Tongue (tissue), 1 donor: ENCODE measurements at regions not wholly inside any gene's neighbourhood (a gene's known extent, or its start where the extent isn't known, plus 50 kb on each side); places are given as distances from the start of the nearest gene placed in this dataset.
A peak's percentile ranks its signal among the peaks of the same experiment; 100 is the strongest.
"Not testable (repeated sequence)": the region's sequence is repeated elsewhere in the genome, so short reads cannot be mapped to it uniquely, and the experiment has no call there.

ENCODE experiments used
- DNase-seq: peaks from one replicate; pipeline ENCODE4 v3.0.0-alpha.2; 2015

DNA sequence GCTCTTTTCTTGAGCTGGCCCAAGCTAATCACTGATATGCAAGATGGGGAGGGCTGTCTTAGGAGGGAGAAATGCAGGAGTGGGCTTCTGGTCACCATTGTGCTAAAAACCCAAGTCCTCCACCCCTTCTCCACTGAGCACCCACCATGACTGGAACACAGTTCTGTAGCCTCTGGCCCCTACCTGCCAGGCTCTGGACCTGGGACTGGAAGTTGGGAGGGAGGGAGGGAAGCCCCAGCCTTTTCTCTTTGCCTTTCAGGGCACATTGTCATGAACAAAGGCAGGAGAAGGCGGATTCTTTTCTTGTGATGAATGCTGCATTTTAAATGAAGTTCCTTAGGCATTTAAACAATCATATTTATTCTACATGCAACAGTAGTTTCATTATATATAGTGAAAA is 559.1 kb upstream of the TRPC7 start:
- no peak for DNase-seq

DNA sequence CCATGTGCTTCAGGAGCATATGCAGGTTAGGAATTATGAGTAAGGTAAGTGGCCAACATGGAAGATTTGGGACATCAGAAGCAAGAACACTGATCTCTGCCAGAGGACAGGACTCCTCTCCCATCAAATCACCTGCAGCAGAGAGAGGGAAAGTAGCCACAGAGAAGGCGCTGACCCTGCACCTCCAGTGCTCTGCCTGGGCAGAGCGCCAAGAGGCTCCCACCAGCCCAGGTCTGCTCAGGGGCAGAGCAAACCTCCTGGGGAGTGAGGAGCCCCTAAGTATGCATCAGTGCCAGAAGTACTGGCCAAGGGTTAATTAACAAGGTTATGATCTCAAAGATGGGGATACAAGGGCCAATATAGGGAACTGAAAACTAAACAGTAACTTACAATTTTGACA is 545.3 kb upstream of the TRPC7 start:
- no peak for DNase-seq

DNA sequence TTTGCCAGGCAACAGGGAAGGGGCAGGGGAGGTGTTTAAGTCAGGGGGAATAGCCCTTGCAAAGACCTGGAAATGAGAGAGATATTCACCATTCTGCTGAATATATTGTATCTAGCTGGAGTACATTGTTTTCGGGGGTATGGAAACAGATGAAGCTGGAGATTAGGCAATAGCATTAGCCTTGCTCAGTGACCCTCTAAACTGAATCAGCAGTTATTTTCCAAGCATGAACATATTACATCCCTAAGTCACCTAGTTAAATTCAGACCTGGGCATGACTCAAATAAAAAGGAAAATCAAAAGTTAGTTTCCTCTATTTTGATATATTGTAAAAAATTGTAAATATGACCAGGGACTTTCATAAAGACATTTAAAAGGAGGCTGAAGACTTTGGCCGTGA is 544.6 kb upstream of the TRPC7 start:
- no peak for DNase-seq

DNA sequence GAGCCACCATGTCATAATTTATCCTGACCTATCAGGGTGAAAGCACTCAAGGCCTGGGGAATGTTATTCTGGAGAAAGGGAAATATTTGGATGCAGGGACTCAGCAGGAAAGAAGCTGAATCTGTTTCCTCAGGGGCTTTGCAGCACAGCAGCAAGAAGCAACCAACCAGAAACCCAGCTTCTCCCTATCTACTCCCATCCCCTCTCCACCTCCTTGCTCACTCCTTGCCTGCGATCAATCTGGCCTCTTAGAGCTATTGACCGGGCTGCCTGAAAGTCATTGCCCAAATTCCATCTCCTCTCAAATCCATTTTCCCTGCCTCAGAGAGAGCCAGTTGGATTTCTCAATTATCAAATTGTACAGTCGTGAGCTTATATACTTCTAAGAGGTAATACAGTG is 542.0 kb upstream of the TRPC7 start:
- DNase-seq: no peak

DNA sequence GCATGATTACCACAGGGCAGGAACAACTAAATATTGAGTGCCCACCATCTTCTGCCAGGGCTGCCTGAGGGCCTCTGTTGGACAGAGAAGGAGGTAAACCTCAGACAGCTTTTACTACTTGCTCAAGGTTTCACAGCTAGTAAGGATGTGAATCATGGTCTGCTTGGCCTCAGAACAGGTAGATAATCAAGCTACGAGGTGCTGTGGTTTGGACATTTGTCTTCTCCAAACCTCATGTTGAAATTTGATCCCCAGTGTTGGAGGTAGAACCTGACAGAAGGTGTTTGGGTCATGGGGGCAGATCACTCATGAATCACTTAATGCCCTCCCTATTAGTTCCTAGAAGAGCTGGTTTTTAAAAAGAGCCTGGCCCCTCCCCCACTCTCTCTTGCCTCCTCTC is 541.2 kb upstream of the TRPC7 start:
- DNase-seq: no peak

DNA sequence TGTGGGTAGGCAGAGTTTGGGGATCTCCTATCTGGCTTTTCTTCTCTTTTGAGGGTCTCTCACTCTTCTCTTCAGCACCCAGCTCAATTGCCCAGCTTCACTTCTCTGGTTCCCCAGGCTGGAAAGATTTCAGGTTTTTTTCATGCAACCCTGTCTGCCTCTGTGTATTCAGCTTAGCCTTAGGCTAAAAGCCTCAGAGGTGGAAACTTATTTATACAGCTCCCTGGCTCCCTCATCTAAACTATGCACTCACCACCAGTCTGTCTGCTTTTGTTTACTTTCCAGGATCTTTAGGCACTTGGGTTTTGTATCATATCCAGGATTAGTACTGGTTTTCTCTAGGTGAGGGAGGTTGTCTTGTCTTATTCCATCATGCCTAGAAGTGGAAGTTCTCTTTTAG is 540.2 kb upstream of the TRPC7 start:
- no peak for DNase-seq

DNA sequence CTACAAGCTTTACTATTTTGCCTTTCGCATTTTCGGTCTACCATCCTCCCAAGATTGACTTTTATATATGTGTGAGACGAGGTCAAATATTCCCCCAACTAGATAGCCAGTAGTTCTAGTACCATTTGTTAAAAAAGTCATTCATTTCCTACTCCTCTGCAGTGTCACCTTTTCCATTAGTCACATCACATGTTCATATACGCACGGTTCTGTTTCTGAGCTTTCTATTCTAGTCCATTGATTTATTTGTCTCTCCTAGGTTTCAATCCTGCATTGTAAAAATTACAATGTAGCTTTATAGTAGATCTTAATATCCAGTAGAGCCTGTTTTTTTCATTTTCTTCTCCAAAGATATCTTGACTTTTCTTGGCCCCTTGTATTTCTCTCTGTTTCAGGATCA is 528.7 kb upstream of the TRPC7 start:
- no peak for DNase-seq

DNA sequence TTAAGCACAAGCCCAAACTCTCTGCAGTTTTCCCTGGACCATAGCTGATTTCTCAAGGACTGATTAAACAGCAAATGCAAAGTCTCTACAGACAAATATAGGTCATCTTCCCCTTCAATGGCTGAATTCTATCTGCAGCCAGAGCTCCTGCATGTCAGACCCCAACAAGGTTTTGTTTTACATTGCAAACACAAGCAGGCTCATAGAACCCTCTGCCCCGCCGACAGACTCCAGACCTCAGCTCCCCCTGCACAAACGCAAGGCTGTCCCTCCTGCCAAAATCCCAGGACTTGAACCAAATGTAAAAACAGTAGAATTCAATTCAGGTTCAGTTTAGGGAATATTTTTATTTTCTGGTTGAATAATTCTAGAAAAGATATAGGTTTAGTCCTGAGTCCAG is 526.7 kb upstream of the TRPC7 start:
- DNase-seq: peak; percentile 12

DNA sequence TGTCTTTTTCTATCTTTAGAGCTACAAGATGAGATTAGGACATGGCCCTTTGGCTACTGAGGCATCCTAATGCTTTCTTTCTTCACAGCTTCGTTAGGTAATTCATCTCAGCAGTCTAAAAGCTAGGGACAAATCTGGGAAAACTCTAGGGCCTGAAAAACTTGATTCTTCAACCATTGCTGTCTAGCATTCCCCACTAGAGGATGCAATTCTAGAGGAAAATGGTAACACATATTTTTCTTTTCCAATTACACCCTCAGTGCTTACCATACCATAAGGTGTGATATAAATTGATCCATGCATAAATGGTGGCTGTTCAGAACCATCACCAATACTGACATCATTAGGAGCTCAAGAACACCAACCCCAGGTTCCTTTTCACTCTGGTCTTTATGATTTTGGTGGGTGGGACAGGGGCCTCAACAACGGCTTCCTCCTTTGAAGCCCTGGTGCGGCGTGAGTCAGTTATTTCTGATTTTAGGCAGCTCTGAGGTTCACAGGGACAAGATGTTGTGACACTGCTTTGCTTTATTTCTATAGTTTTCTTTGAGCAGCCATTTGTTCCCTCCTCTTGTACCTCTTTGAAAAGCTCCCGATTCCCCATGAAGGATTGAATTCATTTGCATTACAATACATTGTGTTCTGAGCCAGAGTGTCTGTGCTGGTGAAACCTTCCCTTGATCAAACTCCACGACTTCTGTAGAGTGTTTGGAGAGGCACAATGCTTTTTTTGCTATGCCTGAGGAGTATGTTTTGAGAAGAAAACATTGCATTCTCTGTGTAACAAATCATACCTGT is 526.0 kb upstream of the TRPC7 start:
- no peak for DNase-seq

DNA sequence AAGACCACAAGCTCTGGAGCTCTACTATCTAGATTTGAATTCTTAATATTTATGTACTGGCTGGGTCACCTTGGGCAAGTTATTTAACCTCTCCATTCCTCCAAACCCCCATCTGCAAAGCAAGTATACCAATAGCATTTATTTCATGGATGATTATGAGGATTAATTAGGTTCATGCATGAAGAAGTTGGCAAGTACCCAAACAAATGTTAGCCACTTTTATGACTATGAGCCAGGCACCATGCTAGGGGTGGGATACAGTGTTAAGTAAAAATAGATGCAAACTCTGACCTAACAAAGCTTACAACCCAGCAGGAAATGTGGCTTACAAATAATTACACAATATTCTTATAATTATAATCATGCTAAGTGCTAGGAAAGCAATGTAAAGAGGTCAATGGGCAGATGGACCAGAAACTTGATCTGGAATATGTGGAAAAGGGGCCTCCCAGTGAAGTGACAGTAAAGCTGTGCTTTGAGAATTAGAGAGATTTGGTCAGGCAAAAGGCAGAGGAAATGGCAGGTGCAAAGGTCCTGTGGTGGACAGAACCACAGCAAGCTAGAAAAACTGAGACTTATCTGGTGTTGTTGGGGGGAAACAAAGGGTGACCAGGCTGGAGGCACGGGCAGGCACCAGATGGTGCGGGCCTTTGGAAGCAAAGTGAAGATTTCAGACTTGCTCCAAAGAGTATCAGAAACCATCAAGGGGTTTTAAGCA is 525.2 kb upstream of the TRPC7 start:
- DNase-seq: peak; percentile 51

DNA sequence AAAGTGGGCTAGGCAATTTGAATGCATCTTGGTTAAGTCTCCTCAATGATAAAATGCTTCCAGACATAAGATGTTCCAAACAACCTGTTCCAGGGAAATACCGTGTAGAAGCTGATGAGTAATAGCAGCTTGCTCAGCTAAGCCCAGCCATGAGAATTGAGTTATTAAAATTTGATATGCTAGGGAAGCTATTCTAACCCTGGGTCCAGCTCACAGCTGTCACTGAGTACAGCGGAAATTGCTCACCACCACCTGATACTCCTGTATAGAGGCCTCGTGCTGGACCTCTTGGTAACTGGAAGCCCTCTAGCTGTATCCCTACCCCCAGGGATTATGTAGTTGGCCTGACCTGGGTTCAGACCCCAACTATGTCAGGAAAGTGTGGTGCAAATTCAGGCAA is 521.3 kb upstream of the TRPC7 start:
- DNase-seq: peak; percentile 58

DNA sequence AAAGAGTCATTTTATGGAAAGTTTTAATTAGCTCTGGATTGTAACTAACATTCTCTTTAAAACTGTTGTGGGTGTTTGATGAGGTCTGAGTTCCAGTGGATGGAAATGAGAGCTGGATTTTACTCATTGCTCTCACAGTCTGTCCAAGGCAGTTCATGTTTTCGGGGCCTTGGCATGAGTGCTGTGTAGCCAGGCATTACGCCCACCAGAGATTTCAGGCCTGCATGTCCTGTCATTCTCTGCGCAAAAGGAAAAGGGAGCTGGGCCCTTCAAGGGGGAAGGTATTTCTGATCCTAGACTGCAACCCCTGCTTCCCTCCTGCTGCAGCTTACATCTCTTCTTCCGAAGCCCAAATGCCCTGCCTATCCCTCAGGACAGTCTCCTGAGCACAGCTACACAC is 499.6 kb upstream of the TRPC7 start:
- DNase-seq: no peak

DNA sequence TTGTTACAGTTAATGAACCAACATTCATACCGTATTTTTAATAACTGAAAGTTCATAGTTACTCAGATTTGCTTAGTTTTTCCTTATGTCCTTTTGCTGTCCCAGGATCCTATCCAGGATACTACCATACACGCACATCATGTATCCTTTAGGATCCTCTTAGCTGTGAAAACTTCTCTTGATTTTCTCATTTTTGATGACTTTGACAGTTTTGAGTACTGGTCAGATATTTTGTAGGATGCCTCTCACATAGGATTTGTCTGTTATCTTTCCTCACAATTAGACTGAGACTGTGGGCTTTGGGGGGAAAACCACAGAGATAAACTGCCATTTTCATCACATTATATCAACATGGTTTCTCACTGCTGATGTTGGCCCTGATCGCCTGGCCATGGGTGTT is 491.3 kb upstream of the TRPC7 start:
- DNase-seq: no peak

DNA sequence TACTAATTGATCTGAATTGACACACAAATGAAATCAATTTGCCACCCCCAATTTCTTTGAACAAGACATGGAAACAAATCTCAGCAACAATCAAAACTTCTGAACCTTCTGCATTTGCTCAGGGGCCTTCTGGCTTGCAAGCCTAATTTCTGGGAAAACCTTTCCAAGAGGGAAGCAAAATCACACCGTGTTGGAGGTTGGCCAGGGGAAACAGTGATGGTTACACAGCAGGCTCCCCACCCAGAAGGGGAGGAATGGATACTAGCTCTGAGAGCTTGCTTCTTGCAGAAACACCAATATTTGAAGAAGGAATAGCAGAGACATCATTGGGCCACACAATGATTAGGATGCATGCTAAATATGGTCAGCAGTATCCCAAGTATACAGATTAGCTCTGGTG is 488.6 kb upstream of the TRPC7 start:
- DNase-seq: peak; percentile 39

DNA sequence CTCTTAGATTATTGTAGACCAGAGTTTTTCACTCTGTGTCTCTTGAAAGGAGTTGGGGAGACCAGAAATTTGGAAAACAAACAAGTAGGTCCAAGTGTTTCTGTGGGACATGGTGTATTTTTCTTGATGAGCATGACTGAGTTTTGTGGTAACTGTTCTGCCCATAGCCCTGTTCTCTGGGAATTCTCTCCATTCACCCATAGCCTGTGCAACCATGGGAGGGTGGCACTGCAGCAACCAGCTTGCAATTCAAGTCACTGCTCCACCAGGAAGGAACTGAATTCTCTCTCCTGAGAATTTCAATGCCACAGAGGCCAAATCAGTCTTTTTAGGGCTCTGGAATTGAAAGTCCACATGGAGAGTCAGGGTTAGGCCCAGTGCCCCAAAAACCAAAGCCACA is 475.3 kb upstream of the TRPC7 start:
- no peak for DNase-seq

DNA sequence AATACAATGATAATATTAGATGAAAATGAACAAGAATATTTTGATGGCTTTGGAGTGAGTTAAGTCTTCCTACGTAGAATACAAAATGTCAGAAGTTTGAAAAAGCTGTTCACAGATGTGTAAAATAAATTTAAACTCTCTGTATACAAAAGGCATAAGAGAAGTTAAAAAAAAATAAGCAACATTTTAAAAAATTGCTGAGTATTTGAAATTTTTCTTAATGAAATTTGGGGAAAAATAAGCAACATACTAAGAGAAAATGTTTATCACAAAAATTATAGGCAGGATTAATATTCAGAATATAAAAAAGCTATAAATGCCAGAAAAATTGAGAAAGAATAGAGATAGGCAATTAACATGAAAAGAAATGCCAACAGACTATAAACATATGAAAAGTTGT is 470.7 kb upstream of the TRPC7 start:
- DNase-seq: no peak

DNA sequence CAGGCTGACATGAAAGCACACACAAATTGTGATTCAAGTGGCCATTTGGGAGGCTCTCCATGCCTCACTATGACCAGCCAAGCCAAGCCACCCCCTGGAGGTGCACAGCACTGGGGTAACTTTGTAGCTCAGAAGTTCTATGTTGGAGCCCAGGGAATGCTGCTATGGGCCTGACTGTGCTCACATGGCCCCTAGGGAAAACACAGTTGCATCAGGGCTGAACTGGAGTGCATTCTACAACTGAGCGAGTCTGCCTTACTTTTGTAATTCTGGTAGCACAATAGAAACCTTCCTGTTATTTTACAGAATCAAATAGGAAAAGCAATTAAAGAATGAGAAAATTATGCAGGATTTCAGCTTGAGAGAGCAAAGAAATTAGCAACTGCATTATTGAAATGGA is 455.5 kb upstream of the TRPC7 start:
- no peak for DNase-seq

DNA sequence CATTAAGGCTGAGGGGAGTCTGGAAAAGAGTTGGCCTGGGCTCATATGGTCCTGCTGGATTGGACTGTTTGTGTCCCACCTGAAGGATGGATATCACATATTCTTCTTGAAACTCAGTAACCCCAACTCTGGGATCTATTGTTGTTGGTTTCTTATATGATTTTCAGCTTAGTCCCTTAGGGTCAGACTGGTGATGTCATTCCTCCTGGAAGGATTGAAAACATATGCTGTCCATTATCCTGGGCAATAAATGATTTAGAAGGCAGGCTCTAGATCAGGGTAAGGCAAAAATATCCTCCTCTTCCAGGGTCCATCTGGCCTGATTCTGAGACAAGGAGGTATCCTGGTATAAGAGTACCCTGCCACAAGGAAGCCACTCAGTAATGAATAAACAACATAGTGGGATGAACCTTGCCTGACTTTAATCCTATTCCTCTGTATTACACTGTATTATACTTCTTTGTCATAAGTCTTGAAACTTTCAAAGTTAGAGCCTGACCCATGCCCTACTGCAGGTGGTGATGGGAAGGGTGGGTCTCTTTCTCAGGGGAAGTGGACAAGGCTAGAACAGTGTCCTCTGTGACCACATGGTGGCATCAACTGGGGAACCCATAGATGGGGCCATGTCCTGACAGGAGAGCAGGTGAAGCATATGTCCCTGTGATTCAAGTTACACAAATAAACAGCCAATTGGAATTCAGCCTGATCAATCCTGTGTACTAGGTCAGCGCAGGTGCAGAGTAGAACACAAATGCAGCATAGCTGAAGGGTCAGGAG is 454.4 kb upstream of the TRPC7 start:
- DNase-seq: no peak

DNA sequence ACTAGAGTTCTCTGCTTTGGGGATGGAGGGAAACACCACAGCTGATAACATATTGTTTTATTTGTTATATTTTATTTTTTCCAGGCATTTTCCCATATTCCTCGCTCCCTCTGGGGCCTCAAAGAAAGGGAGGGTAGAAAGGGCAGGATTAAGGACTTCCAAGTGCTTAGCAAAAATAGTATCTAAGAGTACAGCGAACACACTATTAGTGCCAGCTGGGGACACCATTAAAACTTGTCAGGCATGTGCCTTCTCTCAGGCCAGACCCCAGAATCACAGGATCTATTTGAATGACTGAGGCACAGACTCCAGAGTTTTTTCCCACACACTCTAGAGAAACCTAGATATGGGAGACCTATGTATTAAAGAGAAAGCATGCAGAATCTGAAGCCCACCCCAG is 451.0 kb upstream of the TRPC7 start:
- no peak for DNase-seq

DNA sequence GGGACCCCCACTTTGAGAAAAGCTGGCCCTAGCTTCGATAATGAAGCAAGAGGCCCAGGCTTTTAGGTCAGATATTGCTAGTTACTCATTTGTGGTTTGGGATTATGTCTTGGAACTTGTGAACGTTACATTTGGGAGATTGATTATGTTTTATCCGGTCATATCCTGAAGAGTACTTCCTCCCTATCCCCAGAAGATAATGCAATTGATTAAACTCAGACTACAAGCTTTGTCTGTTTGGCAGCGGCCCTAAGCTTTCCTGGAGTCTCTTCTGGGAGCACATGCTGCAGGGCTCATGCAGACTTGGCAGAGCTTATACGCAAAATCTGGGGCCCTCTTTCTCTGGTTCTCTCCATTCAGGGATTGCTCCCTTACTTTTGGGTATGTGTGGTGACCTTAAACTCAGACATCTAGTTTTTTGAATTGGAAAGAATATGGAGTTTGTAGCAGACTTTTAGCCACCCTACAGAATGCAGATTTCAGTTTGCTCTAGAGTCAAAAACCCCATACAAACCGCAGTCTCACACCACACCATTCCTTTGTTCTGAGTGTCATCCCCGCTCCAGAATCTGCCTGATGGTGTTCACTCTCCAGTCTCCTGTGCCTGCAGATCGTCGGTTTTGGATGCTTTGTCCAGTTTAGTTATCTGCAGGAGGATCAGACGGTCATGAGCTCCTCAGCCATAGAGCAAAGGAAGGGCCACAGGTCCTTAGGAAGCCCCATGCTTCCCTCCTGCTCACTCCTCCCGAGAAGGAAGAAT is 449.5 kb upstream of the TRPC7 start:
- DNase-seq: peak; percentile 56

DNA sequence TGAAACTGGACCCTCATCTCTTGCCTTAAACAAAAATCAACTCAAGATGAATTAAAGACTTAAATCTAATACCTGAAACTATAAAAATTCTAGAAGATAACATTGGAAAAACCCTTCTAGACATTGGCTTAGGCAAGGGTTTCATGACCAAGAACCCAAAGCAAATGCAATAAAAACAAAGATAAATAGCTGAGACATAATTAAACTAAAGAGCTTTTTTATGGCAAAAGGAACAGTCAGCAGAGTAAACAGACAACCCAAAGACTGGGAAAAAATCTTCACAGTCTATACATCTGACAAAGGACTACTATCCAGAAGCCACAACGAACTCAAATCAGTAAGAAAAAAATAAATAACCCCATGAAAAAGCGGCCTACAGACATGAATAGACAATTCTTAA is 446.9 kb upstream of the TRPC7 start:
- DNase-seq: not testable (repeated sequence)

DNA sequence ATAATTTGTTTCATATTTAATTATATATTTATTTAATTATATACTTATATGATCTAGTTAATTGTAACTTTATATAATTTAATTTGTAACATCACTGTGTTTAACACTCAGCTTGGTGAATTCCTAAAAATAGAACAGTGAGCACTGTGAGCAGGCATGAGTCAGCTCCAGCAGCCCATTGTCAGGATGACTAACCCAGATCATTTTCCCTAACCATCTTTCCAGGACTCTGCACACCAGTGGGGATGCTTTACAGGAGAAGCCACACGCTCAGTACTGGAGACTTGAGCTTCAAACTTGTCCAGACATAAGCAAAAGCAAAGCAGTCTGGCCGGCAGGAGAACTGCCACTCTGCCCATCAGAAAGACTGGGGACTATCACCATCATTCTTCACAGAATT is 446.2 kb upstream of the TRPC7 start:
- no peak for DNase-seq

DNA sequence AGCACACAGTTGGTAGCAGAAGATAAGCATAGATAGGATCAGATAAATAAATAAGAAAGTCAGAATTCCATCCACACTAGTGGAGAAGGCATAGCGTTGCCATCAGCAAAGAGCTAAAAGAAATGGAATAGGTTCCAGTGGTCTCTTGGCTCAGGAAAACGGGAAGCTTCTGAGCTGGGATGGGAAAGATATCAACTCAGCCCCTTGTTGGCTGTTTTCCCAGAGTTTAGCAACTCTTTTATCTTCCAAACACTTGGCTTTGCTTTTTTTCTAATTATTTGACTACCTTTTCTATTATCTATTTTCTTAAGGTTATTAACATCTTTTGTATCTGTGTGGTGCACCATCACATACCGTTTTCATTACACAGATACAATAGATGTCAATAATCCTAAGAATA is 445.7 kb upstream of the TRPC7 start:
- no peak for DNase-seq
